ENCODE measurements at regions not wholly inside any gene's neighbourhood (a gene's known extent, or its start where the extent isn't known, plus 50 kb on each side); places are given as distances from the start of the nearest gene placed in this dataset.

- TF ChIP-seq ZNF462 (CRISPR knock-in tag; IDR thresholded peaks at IDR 0.05) (no peak), REST (IDR thresholded peaks at IDR 0.05; ENCODE audit: unreplicated experiment) (no peak), CREB1 (CRISPR knock-in tag; IDR thresholded peaks at IDR 0.05; ENCODE audit: low read depth) (no peak)
Measured at GRCh38 chr10:108039821-108040584, 875.5 kb upstream of the SORCS1 start (continued).

- no peak overlapping the region for H3K27ac Mint-ChIP-seq
- H3K4me3 Mint-ChIP-seq, result no peak overlapping the region
- H3K27ac ChIP-seq (ENCODE audit: low read depth), result no peak overlapping the region
- H3K4me2 ChIP-seq, result no peak overlapping the region
- no peaks in the 10 kb centered on the region for H3K79me2 ChIP-seq (replicated peaks; ENCODE audit: insufficient read depth)
- ATAC-seq (no peak), DNase-seq (ENCODE audit: low spot score) (no peak)
- H4K20me1 ChIP-seq (replicated peaks; ENCODE audit: insufficient read depth), result no peaks in the 10 kb centered on the region
- peaks cover 30% of the 10 kb centered on the region for H3K9me2 ChIP-seq (ENCODE audit: insufficient read depth)
- no peak overlapping the region for H3K4me3 ChIP-seq
- no peaks in the 10 kb centered on the region for H3K4me1 ChIP-seq (ENCODE audit: insufficient read depth)
- H3K36me3 ChIP-seq (ENCODE audit: insufficient read depth), result no peaks in the 10 kb centered on the region
- H3K27me3 ChIP-seq (ENCODE audit: insufficient read depth), result no peaks in the 10 kb centered on the region
- H3F3A ChIP-seq (replicated peaks; ENCODE audit: low read depth), result no peaks in the 10 kb centered on the region
- H2AFZ ChIP-seq, result no peak overlapping the region
- peaks cover 15% of the 10 kb centered on the region for H3K9me3 Mint-ChIP-seq
- TF ChIP-seq ZNF331 (CRISPR knock-in tag; IDR thresholded peaks at IDR 0.05; ENCODE audit: low read depth), result no peak
- no peak for TF ChIP-seq ZNF114 (CRISPR knock-in tag; IDR thresholded peaks at IDR 0.05)
- no peak for TF ChIP-seq POLR2AphosphoS5 (IDR thresholded peaks at IDR 0.05; ENCODE audit: low read depth)
- H3K4me1 Mint-ChIP-seq, result peaks cover 4% of the 10 kb centered on the region; the same call in 1 of the 3 replicates
- peaks cover 4% of the 10 kb centered on the region for H3K27me3 Mint-ChIP-seq (ENCODE audit: insufficient read depth, low read depth, poor library complexity)
- peaks cover 14% of the 10 kb centered on the region for H3K36me3 Mint-ChIP-seq (ENCODE audit: low read depth)
Measured at GRCh38 chr10:108037061-108037460, 872.6 kb upstream of the SORCS1 start.

Data from GM23338 (cell line).